GM18520 (cell line): ENCODE measurements at regions not wholly inside any gene's neighbourhood (a gene's known extent, or its start where the extent isn't known, plus 50 kb on each side); places are given as distances from the start of the nearest gene placed in this dataset.

Source experiments
- ATAC-seq: cut with Tn5 transposase; IDR thresholded peaks from one replicate; pipeline ENCODE4 v1.9.1; 2021; ENCODE audit not compliant: unreplicated experiment

DNA sequence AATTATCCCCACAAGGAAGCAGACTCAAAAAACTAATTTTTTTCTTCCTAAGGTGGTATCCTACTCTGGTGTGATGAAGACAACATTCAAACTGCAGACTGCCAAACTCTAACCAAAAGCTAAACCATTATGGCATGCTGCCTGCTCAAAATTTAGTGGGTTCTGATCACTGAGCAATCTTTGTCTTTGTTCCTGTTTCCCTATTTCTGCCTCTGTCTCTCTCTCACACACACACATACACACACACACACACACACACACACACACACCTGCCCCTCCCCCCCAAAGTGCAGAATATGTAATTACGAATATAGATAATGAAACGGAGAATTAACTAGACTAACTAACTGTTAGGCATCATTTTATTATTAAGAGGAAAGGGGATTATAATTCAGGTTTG, 1278.6 kb downstream of the PCDH7 start:
- no peak for ATAC-seq

DNA sequence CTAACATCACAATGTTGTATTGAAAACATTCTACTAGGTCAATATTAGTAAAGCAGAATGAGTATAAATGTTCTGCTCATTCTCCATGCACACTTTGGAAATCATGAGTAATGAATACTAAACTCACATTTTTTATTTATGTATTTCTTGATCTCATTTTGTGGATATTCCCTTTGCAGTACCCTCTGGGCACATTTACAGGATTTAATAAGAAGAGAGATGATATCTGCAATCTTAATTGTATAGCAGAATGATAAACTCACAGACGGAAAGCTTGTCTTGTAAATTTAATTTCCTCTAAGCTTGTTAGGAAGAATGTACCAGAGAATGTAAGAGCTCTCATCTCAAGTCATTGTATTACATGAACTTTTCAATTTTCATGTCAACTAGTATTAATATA, 1279.7 kb downstream of the PCDH7 start:
- no peak for ATAC-seq

DNA sequence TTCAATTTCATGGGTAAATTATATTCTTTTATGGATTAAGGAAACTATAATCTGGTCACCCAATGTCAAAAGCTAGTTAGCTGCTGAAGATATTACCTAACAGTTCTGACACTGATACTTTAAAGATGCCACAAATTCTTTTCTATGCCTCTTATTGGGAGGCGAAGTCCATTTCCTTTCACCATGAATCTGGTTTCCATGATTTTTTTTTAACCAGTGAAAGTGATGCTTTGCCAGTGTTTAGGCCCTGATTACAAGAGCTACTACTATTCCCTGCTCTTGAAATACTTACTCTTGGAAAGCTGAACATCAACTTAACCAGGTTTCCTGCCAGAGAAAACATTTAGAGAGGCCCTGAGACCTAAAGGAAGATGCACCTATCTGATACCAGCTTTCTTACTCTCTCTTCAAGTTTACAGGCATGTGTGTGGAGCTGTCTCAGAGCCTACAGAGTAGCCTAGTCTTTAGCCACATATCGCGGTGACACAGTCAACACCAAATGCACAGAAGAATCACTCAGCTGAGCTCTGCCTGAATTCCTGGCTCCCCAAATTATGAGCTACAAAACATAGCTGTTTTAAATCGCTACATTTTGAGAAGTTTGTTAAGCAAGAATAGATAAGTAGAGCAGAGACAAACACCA, 1280.8 kb downstream of the PCDH7 start:
- no peak for ATAC-seq

DNA sequence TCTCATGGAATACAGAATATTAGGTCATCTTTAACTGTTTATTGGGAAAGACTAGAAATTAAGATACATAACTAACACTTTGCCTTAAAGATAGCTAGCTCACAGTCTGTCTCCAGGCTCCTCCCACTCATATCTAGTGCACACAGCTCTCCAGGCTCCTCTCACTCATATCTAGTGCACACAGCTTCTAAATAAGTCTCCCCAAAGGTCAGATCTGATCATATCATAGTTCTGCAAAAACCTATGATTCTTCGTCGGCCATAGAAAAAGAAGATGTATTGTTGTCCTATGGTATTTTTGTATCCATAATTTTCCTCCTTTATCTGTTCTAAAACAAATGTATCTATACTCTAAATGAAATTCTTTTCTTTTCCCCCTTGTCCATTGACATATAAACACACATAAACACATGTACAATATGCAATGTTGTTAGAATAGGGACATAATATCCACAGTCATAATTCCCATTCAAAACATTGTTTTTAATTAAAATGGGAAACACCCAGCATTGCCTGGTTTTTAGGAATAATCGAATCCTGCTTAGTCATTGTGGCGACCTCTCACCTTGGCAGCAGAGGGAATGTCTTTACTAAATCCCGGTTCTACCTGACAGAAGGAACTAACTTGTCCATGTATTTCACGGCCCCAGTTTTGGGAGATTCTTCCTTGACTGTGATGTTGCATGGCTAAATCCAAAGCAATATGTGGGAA, 1282.0 kb downstream of the PCDH7 start:
- ATAC-seq: no peak

- ATAC-seq: no peak
These were observed 1283.4 kb downstream of the PCDH7 start for GRCh38 chr4:32003548-32003947.

DNA sequence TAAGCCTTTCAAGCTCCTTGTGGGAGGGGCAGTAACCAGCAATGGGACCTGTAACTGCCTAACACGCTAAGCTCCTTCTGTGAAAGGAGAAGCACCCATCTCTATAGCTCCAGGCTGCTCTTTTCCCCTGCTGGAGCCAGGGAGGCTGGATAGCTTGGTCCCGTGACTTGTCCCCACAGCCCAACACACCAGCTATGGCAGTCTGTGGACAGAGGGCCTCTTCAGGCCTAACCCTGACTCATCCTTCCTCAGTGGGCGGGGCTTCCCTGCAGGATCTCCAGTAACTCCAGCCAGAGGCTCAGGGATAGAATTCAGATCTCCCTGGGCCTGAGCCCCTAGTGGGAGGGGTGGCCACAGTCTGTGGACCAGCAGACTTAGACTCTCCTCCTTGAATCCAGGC, 1290.1 kb downstream of the PCDH7 start:
- no peak for ATAC-seq

DNA sequence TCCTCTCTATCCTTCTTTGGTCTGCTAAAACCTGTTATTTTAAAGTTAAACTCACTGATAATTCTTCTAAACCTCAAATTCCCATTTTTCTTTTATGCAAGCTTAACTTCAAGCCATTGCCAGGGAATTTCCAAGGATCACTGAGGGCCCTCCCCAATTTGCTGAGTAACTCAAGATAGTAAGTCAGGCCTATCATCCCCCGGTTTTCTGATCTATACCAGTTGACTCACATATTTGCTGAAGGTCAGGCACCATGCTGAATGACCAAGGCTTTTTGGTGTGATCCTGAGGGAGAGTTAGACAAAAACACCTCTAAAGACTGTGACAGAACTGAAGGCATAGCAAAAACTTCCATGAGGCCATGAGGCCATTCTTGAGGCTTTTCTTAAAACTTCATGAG, 1301.9 kb downstream of the PCDH7 start:
- no peak for ATAC-seq

DNA sequence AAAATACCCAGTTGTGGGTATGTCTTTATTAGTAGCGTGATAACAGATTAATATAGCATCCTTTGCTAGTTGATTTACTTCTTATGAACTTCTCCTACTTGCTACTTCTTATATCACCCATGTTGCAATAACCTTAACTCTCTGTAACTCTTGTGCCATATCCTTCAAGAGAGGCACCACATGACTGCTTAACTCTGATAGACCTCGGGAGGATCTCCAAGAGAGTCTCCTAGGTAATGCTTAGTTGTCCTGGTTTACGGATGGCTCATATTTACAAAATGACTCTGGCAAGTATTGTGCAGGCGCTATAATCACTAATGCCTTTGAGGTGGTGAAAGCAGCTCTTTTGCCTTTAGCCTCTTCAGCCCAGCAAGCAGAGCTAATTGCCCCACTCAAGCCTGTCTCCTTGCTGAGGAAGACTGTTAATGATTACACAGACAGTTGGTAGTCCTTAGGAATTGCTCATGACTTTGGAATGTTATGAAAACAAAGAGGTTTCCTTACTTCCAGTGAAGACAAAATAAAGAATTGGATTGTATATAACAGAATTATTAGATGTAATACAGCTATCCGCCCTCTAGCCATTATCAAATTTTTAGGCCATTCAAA, 1305.8 kb downstream of the PCDH7 start:
- no peak for ATAC-seq

- no peak for ATAC-seq
These were observed 1310.2 kb downstream of the PCDH7 start for GRCh38 chr4:32030406-32030805.

GRCh38 chr4:32031026-32031425, 1310.9 kb downstream of the PCDH7 start:
- no peak for ATAC-seq

DNA sequence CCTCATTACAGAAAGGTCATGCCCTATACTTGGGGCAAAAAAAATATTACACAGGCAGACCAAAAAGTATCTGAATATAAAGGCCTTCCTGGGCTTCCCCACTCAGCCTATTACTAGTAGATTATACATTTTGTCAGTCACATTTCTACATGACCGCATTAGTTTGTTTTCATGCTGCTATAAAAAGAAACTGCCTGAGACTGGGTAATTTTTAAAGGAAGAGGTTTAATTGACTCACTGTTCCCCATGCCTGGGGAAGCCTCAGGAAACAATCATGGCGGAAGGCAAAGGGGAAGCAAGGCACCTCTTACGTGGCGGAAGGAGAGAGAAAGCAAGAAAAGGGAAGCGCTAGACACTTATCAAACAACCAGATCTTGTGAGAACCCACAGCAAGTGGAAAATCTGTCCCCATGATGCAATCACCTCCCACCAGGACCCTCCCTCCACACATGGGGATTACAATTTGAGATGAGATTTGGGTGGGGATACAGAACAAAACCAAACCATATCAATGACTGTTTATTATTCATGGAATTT, 1312.0 kb downstream of the PCDH7 start:
- ATAC-seq: no peak

- ATAC-seq: no peak
These were observed 1317.2 kb downstream of the PCDH7 start for GRCh38 chr4:32037399-32037798.

- no peak for ATAC-seq
These were observed 1322.5 kb downstream of the PCDH7 start for GRCh38 chr4:32042486-32043247.

GRCh38 chr4:32043248-32043633, 1323.1 kb downstream of the PCDH7 start:
- no peak for ATAC-seq

- no peak for ATAC-seq
These were observed 1341.7 kb downstream of the PCDH7 start for GRCh38 chr4:32061916-32062315.

GRCh38 chr4:32073542-32073941, 1353.4 kb downstream of the PCDH7 start:
- no peak for ATAC-seq

DNA sequence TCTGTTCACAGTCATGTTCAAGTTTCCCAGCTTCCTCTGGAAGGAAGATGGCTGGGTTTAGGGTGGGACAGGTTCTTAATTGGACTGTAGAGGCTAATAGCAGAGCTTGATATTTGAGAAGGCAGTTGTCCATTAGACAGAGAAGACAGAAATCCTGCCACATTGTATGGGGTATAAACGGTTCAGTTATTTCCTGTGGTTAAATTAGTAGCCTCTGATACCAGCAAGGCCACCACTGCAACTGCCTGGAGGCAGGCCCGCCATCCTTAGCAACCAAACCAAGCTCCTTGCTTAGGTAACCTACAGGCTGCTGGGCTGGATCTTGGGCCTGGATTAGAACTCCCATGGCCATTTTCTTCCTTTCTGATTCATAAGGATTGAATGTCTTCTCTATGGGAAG, 1367.0 kb downstream of the PCDH7 start:
- ATAC-seq: no peak

- no peak for ATAC-seq
These were observed 1374.8 kb downstream of the PCDH7 start for GRCh38 chr4:32094987-32095386.

DNA sequence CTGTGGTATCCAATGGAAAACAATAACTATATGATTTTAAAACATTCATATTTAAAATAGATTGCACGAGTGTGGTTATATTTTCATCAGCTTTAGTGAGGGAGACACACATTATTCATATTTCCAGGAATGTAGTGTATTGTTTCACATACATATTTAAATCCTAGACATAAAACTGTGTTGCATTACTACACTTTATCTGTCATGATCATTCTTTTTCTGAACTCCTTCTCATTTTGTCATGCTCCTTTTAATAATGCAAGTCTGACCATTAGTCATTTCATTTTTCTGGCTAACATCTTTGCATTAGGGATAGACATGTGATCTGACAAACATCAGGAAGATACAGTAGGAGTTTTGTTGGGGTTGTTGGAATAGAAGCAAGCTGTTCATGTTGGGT, 1382.7 kb downstream of the PCDH7 start:
- no peak for ATAC-seq

DNA sequence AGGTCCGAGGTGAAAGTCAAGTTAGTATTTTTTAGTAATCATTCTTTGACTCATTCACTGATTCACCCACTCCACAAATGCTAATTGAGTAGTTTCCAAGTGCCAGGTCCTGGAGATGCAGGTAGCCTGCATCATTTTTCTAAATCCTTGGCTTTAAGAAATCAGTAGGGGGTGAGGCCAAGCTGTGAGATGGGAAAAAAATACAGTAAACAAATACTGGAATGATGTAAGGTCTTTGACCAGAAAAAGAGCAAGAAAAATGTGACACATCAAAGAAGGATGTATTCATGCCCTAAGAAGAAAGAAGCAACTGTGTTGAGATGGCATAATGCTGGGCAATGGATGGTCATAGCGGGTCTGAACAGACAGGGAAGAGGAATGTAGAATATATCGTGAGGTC, 1386.6 kb downstream of the PCDH7 start:
- no peak for ATAC-seq

- ATAC-seq: no peak
These were observed 1392.7 kb downstream of the PCDH7 start for GRCh38 chr4:32112891-32113290.

DNA sequence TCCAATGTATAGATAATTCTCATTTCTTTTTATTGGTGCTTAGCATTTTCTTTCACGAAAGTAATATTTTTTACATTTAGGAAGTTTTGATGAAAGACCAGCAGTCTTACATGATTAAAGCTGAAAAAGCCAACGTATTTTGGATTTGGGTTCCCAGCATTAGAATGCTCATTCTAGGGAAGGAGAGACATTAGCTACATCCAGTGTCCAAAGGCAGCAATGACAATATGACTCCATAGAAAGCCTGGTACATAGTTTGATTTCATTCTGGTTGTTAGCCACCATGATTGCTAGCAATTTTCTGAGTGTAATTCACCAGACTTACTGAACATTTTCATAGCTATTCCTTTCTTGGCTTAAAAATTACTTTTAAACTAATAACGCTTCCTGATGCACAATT, 1397.5 kb downstream of the PCDH7 start:
- ATAC-seq: no peak
